ENCODE measurements at regions not wholly inside any gene's neighbourhood (a gene's known extent, or its start where the extent isn't known, plus 50 kb on each side); places are given as distances from the start of the nearest gene placed in this dataset.

GRCh38 chr2:57776916-57777315, 269.7 kb upstream of the VRK2 start:
- no peak for DNase-seq (ENCODE audit: low read depth in 1 of 2, low spot score in 1 of 2)

- DNase-seq (ENCODE audit: low read depth in 1 of 2, low spot score in 1 of 2), result no peak
These were observed 264.0 kb upstream of the VRK2 start for GRCh38 chr2:57782587-57782986.

- no peak for DNase-seq (ENCODE audit: low read depth in 1 of 2, low spot score in 1 of 2)
These were observed 253.3 kb upstream of the VRK2 start for GRCh38 chr2:57793310-57793709.

GRCh38 chr2:57796527-57796926, 250.1 kb upstream of the VRK2 start:
- DNase-seq (ENCODE audit: low read depth in 1 of 2, low spot score in 1 of 2), result no peak

- DNase-seq (ENCODE audit: low read depth in 1 of 2, low spot score in 1 of 2), result no peak
These were observed 248.3 kb upstream of the VRK2 start for GRCh38 chr2:57798346-57798745.

DNA sequence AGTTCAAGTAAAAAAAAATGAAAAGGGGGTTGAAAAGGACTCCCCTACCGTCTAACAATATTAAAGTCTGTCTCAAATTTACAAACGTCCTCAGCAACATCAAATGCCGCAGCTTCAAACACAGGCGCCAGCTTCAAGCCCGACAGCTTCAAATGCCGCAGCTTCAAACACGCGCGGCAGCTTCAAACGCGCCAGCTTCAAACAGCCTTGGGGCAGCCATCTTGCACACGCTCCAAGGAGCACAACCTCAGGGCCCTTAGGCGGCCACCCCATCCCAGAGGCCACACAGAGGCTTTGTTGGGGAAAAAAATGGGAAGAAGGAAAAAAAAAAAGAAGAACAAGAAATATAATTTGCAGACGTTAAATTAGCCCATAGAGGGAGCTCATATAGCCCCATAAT, 244.4 kb upstream of the VRK2 start:
- DNase-seq (ENCODE audit: low read depth in 1 of 2, low spot score in 1 of 2), result no peak

- no peak for DNase-seq (ENCODE audit: low read depth in 1 of 2, low spot score in 1 of 2)
These were observed 241.6 kb upstream of the VRK2 start for GRCh38 chr2:57804971-57805370.

- no peak for DNase-seq (ENCODE audit: low read depth in 1 of 2, low spot score in 1 of 2)
These were observed 240.1 kb upstream of the VRK2 start for GRCh38 chr2:57806449-57806968.

GRCh38 chr2:57809230-57809629, 237.4 kb upstream of the VRK2 start:
- DNase-seq (ENCODE audit: low read depth in 1 of 2, low spot score in 1 of 2), result no peak

GRCh38 chr2:57821088-57821487, 225.5 kb upstream of the VRK2 start:
- no peak for DNase-seq (ENCODE audit: low read depth in 1 of 2, low spot score in 1 of 2)

DNA sequence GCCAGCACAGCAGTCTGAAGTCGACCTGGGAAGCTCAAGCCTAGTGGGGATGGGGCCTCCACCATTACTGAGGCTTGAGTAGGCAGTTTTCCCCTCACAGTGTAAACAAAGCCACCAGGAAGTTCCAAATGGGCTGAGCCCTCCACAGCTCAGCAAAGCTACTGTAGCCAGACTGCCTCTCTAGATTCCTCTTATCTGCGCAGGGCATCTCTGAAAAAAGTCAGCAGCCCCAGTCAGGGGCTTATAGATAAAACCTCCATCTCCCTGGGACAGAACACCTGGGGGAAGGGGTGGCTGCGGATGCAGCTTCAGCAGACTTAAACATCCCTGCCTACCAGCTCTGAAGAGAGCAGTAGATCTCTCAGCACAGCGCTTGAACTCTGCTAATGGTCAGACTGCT, 218.4 kb upstream of the VRK2 start:
- no peak for DNase-seq (ENCODE audit: low read depth in 1 of 2, low spot score in 1 of 2)

GRCh38 chr2:57834666-57835065, 211.9 kb upstream of the VRK2 start:
- no peak for DNase-seq (ENCODE audit: low read depth in 1 of 2, low spot score in 1 of 2)

DNA sequence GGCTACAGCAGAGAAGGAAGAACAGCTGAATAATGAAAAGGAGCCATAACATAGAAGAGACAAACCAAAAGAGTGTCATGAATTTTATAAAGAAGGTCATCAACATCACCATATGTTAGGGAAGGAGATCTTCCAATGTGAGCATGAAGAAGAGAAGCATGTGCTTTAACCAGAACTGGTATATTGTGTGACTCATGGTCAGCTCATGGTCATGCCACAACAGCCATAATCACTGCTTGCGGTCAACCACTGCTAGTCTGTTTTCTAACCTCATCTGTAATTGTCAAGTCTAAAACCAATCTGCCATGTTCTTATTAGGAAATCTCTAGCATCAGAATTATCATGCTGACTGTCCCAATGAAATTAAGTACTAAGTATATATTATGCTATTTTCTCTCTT, 204.1 kb upstream of the VRK2 start:
- no peak for DNase-seq (ENCODE audit: low read depth in 1 of 2, low spot score in 1 of 2)

GRCh38 chr2:57843158-57843557, 203.4 kb upstream of the VRK2 start:
- DNase-seq (ENCODE audit: low read depth in 1 of 2, low spot score in 1 of 2), result no peak

GRCh38 chr2:57848723-57849122, 197.9 kb upstream of the VRK2 start:
- no peak for DNase-seq (ENCODE audit: low read depth in 1 of 2, low spot score in 1 of 2)

DNA sequence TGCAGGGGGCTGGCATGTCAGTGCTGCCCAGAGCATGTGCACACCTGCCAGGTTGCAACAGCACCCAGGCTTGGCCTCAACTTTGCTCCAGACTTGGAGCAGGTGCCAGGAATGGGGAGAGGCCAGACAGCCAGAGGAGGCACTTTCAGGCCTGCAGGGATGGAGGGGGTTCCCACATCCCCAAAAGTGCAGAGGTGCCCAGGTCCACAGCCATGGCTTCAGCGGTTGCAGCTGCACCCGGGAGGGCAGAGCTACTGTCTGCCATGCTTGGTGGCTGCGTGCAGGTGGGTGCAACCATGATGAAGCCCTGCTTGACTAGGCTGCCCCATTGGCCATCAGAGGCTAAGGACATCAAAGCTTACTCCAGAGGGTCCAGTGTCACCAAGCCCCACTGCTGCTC, 196.8 kb upstream of the VRK2 start:
- no peak for DNase-seq (ENCODE audit: low read depth in 1 of 2, low spot score in 1 of 2)

- DNase-seq (ENCODE audit: low read depth in 1 of 2, low spot score in 1 of 2), result no peak
These were observed 196.0 kb upstream of the VRK2 start for GRCh38 chr2:57850415-57851130.

DNA sequence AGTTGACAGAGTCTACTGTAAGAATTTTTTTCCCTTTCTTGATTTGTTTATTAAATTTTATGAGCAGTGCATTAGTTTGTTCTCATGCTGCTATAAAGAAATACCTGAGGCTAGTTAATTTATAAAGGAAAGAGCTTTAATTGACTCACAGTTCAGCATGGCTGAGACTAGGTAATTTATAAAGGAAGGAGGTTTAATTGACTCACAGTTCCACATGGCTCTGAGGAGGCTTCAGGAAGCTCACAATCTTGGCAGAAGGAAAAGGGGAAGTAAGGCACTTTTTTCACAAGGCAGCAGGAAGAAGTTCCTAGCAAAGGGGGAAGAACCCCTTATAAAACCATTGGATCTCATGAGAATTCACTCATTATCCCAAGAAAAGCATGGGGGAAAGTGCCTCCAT, 191.4 kb upstream of the VRK2 start:
- DNase-seq (ENCODE audit: low read depth in 1 of 2, low spot score in 1 of 2), result no peak

GRCh38 chr2:57859755-57860154, 186.9 kb upstream of the VRK2 start:
- DNase-seq (ENCODE audit: low read depth in 1 of 2, low spot score in 1 of 2), result no peak

GRCh38 chr2:57862153-57862552, 184.5 kb upstream of the VRK2 start:
- no peak for DNase-seq (ENCODE audit: low read depth in 1 of 2, low spot score in 1 of 2)

DNA sequence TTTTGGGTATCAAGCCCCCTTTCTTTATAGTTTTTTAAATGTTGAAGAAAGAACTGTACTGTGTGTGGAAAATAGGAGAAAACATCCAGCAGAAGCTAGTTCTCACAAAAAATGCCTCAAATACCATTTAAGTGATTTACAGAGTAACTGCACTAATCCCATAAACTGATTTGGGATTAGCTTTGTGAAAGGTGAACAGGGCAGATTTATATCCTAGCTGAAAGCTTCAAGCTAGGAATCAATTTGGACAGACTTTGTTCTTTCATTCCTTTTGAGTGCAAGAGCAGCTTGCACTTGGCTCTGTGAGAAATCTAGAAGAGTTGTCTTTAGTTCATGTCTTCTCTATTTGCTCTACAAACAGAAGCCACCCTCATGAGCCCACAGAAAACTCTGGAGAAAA, 183.9 kb upstream of the VRK2 start:
- DNase-seq (ENCODE audit: low read depth in 1 of 2, low spot score in 1 of 2), result no peak

- no peak for DNase-seq (ENCODE audit: low read depth in 1 of 2, low spot score in 1 of 2)
These were observed 181.7 kb upstream of the VRK2 start for GRCh38 chr2:57864926-57865325.

DNA sequence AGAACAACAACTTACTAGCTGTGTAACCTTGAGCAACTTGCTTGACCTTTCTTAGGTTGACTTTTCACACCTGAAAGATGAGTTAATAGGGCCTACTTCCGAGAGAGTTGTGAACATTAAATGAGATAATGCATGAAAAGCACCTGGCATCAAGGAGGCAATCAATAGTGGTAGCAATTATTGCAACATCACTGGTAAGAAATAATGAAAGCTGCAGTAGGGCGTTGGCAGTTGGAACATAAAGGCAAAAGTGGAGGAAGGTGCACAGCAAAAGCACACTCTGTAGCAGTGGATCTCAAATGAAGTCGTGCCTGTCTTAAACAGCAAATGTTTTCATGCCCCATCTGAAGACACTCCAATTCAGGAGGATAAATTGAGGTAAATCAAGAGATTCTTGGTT, 178.9 kb upstream of the VRK2 start:
- DNase-seq (ENCODE audit: low read depth in 1 of 2, low spot score in 1 of 2), result no peak

Measured in activated CD4-positive, alpha-beta T cell treated with anti-CD3 and anti-CD28 coated beads, Interleukin-2, amount 50 U/mL, for 24 hours (primary cell).